ENCODE measurements at regions not wholly inside any gene's neighbourhood (a gene's known extent, or its start where the extent isn't known, plus 50 kb on each side); places are given as distances from the start of the nearest gene placed in this dataset.

DNA sequence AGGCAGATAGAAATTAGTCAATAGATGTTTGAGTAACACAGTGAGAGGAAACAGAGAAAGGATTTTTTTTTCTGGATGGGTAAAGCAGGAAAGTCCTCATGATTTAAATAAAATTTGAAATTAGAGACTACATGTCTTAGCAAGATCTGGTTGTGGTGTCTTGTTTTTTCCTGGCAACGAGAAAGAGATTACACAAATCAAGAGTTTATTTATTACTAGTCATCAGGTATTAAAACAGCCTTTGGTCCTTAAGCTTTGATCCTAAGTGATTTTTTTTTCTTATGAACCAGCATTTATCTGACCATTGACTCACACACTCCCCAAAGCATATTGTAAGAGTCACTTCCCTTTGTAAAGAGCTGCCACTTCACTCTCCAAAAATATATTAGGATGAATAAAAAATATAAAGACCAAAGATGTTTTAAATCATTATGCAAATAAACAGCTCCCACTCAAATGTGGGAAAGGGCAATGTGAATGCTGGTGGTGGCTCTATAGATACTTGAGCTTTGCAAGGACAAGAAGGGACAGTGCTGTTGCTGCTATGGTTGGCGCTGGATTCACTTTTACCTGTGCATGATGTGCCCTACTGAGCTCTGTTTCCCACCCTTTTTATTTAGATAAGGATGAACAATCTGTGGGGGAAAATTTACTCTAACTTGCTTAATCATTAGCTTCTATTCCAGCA, 1726.5 kb downstream of the MAT2B start:
- H3K4me3 ChIP-seq (ENCODE audit: low read depth, low read length) = no peak overlapping the region

DNA sequence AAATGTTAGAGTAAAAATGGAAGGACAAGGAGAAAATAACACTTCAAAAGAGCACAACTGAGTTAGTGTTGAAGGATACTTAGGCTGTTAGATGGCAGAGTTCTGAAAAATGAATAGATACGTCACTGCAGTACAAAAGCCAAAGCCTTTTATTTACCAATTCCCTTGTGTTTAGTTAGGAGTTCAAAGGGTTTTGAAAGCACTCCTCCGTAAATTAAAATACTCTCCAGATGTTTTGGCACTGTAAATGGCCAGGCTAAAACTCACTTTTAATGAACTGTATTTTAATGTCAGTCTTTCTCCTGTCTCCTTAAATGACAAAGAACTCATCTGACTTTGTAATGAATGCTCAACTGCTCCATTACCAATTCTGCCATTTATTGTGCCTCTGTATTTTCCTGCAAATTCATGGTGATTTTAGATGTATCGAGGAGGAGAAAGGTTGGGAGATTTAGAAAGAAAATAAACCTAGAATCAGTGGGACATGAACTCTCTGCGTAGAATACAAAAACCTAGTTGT, 1727.2 kb downstream of the MAT2B start:
- TF ChIP-seq, protein P1, sequence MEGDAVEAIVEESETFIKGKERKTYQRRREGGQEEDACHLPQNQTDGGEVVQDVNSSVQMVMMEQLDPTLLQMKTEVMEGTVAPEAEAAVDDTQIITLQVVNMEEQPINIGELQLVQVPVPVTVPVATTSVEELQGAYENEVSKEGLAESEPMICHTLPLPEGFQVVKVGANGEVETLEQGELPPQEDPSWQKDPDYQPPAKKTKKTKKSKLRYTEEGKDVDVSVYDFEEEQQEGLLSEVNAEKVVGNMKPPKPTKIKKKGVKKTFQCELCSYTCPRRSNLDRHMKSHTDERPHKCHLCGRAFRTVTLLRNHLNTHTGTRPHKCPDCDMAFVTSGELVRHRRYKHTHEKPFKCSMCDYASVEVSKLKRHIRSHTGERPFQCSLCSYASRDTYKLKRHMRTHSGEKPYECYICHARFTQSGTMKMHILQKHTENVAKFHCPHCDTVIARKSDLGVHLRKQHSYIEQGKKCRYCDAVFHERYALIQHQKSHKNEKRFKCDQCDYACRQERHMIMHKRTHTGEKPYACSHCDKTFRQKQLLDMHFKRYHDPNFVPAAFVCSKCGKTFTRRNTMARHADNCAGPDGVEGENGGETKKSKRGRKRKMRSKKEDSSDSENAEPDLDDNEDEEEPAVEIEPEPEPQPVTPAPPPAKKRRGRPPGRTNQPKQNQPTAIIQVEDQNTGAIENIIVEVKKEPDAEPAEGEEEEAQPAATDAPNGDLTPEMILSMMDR (IDR thresholded peaks at IDR 0.05; ENCODE audit: borderline replicate concordance, insufficient read depth, low read depth, low read length) = no peak
- no peak overlapping the region for H3K4me3 ChIP-seq (ENCODE audit: low read depth, low read length)

More for the DNA sequence above, 1726.5 kb downstream of the MAT2B start:
- TF ChIP-seq, protein P1 (IDR thresholded peaks at IDR 0.05; ENCODE audit: borderline replicate concordance, insufficient read depth, low read depth, low read length) = no peak

DNA sequence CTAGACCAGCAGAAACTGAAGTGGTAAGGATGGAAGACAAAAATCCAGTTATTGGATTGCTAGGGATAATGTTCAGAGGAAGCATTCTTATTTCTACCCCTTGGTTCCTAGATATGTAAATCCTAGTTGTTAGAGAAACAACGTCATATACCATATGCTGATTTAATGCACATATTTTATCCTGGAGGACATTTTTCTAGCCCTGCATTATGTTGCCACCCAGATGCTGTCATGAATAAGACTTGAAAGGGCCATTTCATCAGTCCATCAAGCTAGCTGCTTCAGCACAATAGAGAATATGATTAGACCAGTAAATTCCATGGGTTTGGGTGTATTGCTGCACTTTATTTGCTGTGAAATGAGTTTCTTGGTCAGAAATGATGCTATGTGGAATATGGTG, 1736.4 kb downstream of the MAT2B start:
- H3K4me3 ChIP-seq (ENCODE audit: low read depth, low read length) = no peak overlapping the region
- TF ChIP-seq, protein P1 (IDR thresholded peaks at IDR 0.05; ENCODE audit: borderline replicate concordance, insufficient read depth, low read depth, low read length) = no peak

DNA sequence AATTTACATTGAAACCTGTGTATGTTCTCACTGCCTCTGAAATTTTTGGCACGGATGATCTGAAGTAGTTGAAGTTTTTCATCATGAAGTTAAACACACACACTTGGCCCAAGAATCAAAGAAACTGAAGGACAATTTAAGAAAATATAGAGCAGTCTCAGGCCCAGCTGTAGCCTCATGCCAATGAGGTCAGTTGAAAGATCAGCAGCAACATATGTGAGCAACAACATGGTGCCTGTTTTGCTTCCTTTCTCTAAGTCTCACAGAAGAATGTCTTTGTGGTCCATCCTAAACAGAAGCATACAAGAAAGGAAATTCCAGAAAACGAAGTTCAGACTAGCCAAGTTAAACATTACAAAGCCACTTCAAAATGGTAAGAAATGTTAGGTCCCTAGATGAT, 1737.2 kb downstream of the MAT2B start:
- TF ChIP-seq, protein P1 (IDR thresholded peaks at IDR 0.05; ENCODE audit: borderline replicate concordance, insufficient read depth, low read depth, low read length) = no peak
- no peak overlapping the region for H3K4me3 ChIP-seq (ENCODE audit: low read depth, low read length)

DNA sequence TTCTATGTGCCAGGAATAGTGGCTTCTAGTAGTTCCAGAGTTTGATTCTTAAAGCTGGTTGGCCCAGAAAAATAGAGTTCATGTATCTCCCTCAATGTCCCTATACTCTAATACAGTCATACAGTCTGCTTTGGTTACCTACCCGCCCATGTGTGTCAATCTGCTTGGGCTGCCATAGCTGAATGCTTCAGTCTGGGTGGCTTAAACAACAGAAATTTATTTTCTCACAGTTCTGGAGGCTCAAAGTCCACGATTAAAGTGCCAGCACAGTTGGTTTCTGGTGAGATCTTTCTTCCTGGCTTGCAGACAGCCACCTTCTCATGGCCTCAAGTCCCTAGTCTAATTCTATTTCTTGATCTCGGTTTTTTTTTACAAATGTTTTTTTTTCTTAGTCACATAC, 1739.0 kb downstream of the MAT2B start:
- H3K4me3 ChIP-seq (ENCODE audit: low read depth, low read length) = no peak overlapping the region
- TF ChIP-seq, protein P1 (IDR thresholded peaks at IDR 0.05; ENCODE audit: borderline replicate concordance, insufficient read depth, low read depth, low read length) = no peak

DNA sequence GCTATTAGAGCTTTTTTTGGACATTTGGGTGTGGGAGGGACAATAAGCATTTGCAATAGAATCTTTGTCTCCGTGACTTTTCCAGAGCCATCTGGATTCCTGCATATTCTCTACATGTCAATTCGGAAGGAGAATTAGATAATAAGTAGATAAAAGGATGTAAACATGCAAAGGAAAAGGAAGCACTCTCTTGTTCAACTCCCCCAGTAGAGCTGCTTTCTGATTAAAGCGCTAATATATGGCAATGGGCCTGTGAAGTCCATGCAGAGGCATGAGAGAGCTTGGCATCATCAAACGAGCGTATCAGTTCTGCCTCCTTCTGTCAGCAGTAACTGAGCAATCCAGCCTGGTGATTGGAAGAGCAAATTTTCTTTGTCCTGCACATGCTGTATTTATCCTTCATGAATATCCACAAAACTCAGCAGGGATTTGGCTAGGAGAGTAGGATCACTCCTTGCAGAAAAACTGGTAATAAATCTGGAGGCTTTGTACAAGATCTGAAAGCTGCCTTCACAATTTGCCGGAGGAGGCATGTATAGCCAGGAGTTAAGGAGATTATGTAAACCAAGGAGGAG, 1752.9 kb downstream of the MAT2B start:
- TF ChIP-seq, protein P1 (IDR thresholded peaks at IDR 0.05; ENCODE audit: borderline replicate concordance, insufficient read depth, low read depth, low read length) = no peak
- no peak overlapping the region for H3K4me3 ChIP-seq (ENCODE audit: low read depth, low read length)

DNA sequence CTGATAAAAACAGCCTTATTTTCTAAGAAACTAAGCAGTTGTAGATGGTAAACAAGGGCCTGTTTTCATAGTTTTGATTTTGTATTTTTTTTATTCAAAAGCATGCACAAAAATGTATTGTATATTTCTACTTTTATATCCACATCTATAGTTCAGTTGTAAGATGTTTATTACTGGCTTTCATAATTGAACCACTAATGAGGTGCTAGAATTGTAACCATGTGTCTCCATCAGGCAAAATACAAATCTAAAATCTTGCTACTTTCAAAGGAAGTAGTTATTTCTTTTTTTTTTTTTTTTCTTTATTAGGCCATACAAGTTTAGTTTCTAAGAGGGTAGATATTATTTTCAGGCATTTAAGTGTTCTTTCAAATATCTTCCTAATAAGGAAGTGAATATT, 1755.0 kb downstream of the MAT2B start:
- H3K4me3 ChIP-seq (ENCODE audit: low read depth, low read length) = no peak overlapping the region
- TF ChIP-seq, protein P1 (IDR thresholded peaks at IDR 0.05; ENCODE audit: borderline replicate concordance, insufficient read depth, low read depth, low read length) = no peak

Measured in GM12875 (cell line).